HK-2 (cell line): ENCODE measurements at regions not wholly inside any gene's neighbourhood (a gene's known extent, or its start where the extent isn't known, plus 50 kb on each side); places are given as distances from the start of the nearest gene placed in this dataset.
"Not testable (repeated sequence)": the region's sequence is repeated elsewhere in the genome, so short reads cannot be mapped to it uniquely, and the experiment has no call there.

Source experiments
- DNase-seq: peaks from one replicate; pipeline ENCODE4 v3.0.0-alpha.2; 2018; ENCODE audit not compliant: unreplicated experiment

DNA sequence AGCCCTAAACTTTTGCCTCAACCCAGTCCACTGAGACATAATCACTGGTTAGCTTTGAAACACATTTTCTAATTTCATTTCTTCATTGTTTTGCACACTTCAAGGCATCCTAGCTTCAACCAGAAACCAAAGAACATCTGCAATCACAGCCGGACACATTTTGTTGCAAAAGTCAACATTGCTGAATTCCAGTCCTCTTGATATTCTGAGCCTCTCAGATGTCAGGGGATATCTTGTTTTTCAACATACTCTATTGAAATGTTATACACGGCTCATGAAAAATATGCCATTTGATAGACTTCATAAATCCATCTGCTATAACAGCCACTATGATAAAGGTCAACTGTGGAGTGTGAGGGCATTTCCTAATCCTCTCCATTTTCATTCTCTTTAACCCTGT, 241.6 kb upstream of the PUDP start:
- no peak for DNase-seq

GRCh38 chrX:7385131-7385530, 237.2 kb upstream of the PUDP start:
- DNase-seq = no peak

DNA sequence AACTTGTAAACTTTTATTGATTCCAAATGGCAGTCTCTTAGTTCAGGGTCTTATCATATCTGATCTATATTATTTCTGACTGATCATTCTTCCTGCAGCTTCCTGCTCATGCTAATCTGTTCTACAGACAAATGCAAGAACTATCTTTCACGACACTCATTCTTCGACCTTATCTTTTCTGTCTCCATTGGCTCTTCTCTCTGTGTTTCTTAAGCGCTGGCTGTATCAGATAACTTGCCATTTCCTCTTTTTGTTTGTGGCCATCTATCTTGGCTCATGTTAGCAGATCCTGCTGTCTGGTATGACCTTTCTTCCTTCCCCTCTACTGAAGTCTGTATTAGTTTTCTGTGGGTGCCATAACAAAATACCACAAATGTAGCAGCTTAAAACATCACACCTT, 230.5 kb upstream of the PUDP start:
- DNase-seq = no peak

GRCh38 chrX:7372825-7373525, 225.0 kb upstream of the PUDP start:
- DNase-seq = no peak

GRCh38 chrX:7362111-7362510, 214.2 kb upstream of the PUDP start:
- DNase-seq = no peak

GRCh38 chrX:7351926-7352325, 204.0 kb upstream of the PUDP start:
- DNase-seq = no peak

- no peak for DNase-seq
Measured at GRCh38 chrX:7347465-7347864, 199.5 kb upstream of the PUDP start.

DNA sequence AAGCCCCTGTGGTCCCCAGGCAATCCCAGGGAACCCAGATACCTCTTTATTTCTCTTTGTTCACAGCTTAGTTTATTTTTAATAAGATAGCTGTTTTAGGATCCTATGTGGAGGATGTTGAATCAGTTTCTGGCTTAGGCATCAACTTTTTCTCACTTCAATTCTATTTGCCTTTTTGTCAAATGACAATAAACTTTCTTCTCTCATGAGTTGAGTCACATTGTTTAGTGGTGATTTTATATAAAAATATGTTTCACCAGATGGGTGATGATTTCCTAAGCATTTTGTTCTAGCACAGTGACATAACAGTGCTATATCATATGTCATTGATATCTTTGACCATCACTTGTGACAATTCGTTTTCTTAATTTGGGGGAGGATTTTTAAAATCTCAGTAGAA, 198.1 kb upstream of the PUDP start:
- no peak for DNase-seq

DNA sequence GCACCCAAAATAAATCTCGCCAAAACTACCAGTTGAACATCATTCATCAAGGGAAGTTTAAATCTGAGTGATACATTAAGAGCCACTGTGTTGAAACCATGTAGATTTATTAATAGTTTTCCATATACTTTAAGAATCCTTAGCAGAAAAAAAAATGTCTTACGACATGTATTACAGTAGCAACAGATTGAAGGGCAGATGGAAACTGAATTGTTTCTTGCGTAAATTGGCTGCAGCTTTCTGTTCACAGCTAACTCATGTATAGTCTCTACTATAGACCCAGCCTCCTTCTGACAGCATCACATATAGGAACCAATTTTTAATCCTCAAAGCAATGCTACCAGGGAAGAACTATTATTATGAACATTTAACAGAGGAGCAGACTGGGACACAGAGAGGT, 195.2 kb upstream of the PUDP start:
- DNase-seq = no peak

GRCh38 chrX:7335816-7336362, 187.9 kb upstream of the PUDP start:
- not testable (repeated sequence) for DNase-seq

GRCh38 chrX:7334253-7334935, 186.4 kb upstream of the PUDP start:
- DNase-seq = no peak

GRCh38 chrX:7330971-7331746, 183.2 kb upstream of the PUDP start:
- no peak for DNase-seq

DNA sequence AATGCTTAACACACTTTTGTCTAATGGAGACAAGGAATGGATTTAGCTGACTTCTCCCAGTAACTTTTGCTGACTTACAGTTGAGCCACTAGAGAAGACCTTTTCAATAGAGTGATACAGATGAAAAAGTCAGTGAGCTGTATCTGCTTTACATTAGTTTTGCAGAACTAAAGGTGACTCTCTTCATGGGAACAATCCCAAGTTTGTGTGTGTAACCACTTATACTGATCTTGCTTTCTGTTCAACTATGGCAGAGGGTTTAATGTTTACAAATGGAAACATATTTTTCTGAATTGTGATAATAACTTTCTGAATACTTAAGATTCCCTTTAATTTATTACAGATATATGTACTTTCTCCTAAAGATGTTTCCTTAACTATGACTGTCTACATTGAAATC, 182.6 kb upstream of the PUDP start:
- DNase-seq = no peak

DNA sequence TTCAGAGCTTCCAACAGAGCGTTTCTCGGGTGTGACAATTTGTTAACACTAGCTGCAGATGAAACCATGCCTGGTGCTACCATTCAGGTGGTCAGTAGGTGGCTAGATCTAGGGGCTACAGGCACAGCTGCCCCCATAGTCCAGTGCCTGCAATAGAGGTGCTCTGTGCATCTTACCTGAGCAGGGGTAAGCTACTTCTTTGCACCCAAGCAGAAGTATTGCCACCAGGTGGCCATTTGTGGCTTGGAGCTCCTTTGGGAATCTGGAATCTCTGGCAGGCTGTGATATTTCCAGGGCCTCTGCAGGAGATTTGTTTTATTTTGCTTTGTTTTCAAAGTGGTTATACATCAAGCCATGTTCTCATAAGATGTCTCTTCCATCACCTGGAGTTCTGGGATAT, 170.7 kb upstream of the PUDP start:
- no peak for DNase-seq

GRCh38 chrX:7318241-7318640, 170.3 kb upstream of the PUDP start:
- DNase-seq = no peak

DNA sequence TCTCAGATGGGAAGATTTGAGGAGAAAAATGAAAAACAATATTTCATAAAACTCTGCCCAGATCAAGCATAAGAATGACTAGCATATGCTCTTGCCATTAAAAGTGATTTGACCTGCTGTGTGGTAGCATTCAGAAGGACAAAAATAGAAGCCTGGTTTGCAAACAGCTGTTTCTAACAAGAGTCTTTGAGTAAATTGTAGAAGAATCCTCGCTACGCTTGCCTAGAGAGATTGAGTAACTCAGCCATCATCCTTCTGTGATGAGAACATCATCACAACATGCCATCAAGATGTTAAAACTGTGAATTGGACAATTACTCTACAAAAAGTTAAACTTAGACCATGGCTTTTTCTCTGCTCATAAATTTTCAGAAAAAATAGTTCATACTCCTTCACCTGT, 168.9 kb upstream of the PUDP start:
- DNase-seq = no peak

DNA sequence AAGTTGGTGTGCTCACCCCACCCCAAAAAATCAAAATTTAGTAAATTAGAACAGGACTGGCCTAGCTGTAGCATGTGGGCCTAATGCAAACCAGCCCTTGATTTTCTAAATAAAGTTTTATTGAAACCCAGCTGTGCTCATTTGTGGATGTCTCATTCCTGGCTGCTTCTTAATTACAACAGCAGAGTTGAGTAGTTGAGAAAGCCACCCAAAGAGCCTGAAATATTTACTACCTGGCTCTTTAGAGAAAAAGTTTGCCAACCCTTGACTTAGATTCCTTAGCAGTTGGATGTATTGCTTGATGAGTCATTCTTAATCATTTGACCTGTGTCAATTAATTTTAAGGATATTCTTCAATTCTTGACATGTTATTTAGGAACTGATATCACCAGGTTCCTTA, 168.3 kb upstream of the PUDP start:
- no peak for DNase-seq

DNA sequence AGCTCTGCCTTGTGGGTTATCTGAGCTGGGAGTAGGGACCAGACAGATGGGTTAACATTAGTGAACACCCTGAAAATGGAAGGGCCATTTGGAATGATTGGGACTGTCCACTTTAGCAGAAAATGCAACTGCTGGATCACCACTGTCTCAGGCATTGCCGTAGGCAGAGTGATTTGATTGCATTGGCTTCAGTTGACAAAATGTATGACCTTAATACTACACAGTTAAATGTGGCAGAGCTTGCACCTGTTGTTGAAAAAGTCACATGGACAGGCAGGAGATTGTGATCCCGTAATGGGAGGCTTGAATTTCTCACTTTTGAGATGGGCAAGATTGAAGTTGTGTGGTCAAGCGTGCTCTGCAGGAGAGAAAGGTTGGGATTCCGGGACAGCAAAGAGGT, 166.5 kb upstream of the PUDP start:
- no peak for DNase-seq

- no peak for DNase-seq
Measured at GRCh38 chrX:7307720-7308119, 159.8 kb upstream of the PUDP start.

DNA sequence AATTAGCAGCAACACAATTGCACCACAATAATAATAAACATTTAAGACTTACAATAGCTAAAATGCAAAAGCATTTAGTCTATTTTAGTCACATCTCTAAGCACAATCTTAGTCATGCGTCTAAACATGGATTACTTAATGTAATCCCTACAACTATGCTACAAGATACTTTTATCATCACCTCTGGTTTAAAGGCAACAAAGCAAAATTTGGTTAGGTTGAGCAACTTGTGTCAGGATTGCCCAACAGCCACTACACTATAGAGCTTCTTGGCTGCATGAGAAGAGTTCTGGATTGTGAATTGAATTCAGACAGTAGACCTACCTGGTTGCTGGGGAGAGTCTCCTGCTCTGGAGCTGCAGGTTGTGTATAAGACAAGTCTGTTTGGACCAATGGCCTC, 146.5 kb upstream of the PUDP start:
- no peak for DNase-seq

DNA sequence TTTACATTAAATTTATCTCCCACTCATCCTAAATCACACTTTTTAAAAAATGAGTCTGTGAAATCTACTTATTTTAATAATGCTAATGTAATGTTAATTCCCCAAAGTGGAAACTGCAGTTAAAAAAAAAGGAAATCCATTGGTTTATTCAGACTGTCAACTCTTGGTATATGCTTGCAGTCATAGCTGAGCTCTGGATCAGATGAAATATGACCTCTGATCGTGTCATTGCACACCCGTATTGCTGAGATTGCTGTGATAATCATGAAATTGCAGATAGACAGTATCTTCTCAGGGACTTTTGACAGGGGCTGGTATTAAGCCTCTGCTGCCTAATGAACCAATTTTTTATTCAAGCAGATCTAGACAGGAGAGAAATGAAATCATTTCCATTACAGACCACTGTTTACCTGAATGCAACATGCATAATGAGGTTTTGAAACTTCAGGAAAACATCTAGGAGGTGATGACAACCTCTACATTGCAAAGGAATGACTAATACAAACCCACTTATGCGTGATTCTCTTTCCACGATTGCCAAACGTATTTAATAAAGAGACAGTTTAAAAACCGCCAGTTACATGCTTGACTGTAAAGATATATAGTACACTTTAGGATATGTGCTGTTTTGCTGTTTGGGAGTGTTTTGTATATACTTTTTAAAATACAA, 138.3 kb upstream of the PUDP start:
- no peak for DNase-seq

GRCh38 chrX:7285765-7286164, 137.8 kb upstream of the PUDP start:
- DNase-seq = no peak
